CD4-positive, alpha-beta T cell (primary cell): ENCODE measurements at regions not wholly inside any gene's neighbourhood (a gene's known extent, or its start where the extent isn't known, plus 50 kb on each side); places are given as distances from the start of the nearest gene placed in this dataset.

Experiments
- ATAC-seq: fragments of 200-7000 bp; cut with Tn5 transposase; one replicate; pipeline ENCODE4 v1.10.0; 2022; ENCODE audit warnings: mild to moderate bottlenecking; ENCODE audit not compliant: poor library complexity
- CTCF ChIA-PET: fragments of 350-600 bp; sonication (Branson Sonifier 250); formaldehyde crosslinking; loops from one replicate; lab custom pipeline; 2021; ENCODE audit warnings: antibody characterized with exemption, inconsistent platforms; lab: Charles Lee
- POLR2A ChIA-PET: fragments of 350-600 bp; sonication (Branson Sonifier 250); formaldehyde crosslinking; loops from one replicate; lab custom pipeline; 2021; ENCODE audit warnings: antibody characterized with exemption, inconsistent platforms; lab: Charles Lee
- DNase-seq, 14 experiments: peaks; one replicate each; pipeline ENCODE4 v3.0.0-alpha.2; 2013 to 2020; ENCODE audit warnings: mixed read lengths in 2 of 14
- H3K27ac ChIP-seq, 2 donors: one replicate each; pipeline versions ENCODE4 v1.5.1 to v1.7.0; 2013; ENCODE audit warnings: low read length in 2 of 2, low read depth in 1 of 2, mild to moderate bottlenecking in 1 of 2
- H3K27me3 ChIP-seq, 2 experiments: 1 replicate in 1 of 2; 2 replicates in 1 of 2; pipeline versions ENCODE4 v1.6.1 to v1.7.0; 2013; ENCODE audit warnings: low read length in 2 of 2, control low read depth in 1 of 2, mild to moderate bottlenecking in 1 of 2, moderate library complexity in 1 of 2; ENCODE audit not compliant: insufficient read depth in 2 of 2, control insufficient read depth in 1 of 2
- H3K36me3 ChIP-seq: one replicate; pipeline ENCODE4 v1.6.1; 2013; ENCODE audit warnings: low read length, control low read depth; ENCODE audit not compliant: insufficient read depth
- H3K4me1 ChIP-seq: one replicate; pipeline ENCODE4 v1.6.1; 2013; ENCODE audit warnings: low read length, control low read depth; ENCODE audit not compliant: insufficient read depth
- H3K4me3 ChIP-seq: one replicate; pipeline ENCODE4 v1.5.1; 2013; ENCODE audit warnings: mild to moderate bottlenecking, low read length, moderate library complexity
- H3K9me3 ChIP-seq, 2 experiments: 1 replicate in 1 of 2; 2 replicates in 1 of 2; pipeline versions ENCODE4 v1.6.1 to v1.7.0; 2013; ENCODE audit warnings: low read length in 2 of 2, mild to moderate bottlenecking in 2 of 2, control low read depth in 1 of 2, moderate library complexity in 1 of 2; ENCODE audit not compliant: control insufficient read depth in 1 of 2, insufficient read depth in 1 of 2
- H3K27ac Mint-ChIP-seq: one replicate; pipeline ENCODE4 v1.8.0; 2020; ENCODE audit warnings: mixed read lengths
- H3K27me3 Mint-ChIP-seq: one replicate; pipeline ENCODE4 v1.8.0; 2021; ENCODE audit warnings: mixed read lengths
- H3K36me3 Mint-ChIP-seq: one replicate; pipeline ENCODE4 v1.8.0; 2021; ENCODE audit warnings: low read depth, mixed read lengths
- H3K4me1 Mint-ChIP-seq: one replicate; pipeline ENCODE4 v1.8.0; 2021; ENCODE audit warnings: low read depth, mixed read lengths
- H3K4me3 Mint-ChIP-seq: one replicate; pipeline ENCODE4 v1.8.0; 2020; ENCODE audit warnings: mild to moderate bottlenecking, mixed read lengths
- H3K9me3 Mint-ChIP-seq: one replicate; pipeline ENCODE4 v1.8.0; 2020; ENCODE audit warnings: mixed read lengths
- CTCF ChIP-seq: fragments of 200-600 bp; IDR thresholded peaks from one replicate; pipeline ENCODE4 v1.8.0; 2022; ENCODE audit warnings: antibody characterized with exemption, mild to moderate bottlenecking
- intact Hi-C, 2 experiments: fragments of 100-400 bp; cut with DNase I in 1 of 2; cut with micrococcal nuclease in 1 of 2; formaldehyde crosslinking; loops; one replicate each; pipeline versions ENCODE4 v1.15.1 to v1.9.0; 2023 to 2025; cut with DNase I, micrococcal nuclease

- Histone ChIP-seq H3K27ac (no peak overlapping the region), H3K9me3 (peaks cover 0 to 4% of the 10 kb centered on the region in 2 experiments), H3K4me1 (no peaks in the 10 kb centered on the region), H3K27me3 (no peaks in the 10 kb centered on the region), H3K36me3 (no peaks in the 10 kb centered on the region), H3K4me3 (no peak overlapping the region)
- Mint-ChIP-seq H3K4me1 (no peaks in the 10 kb centered on the region), H3K4me3 (no peak overlapping the region), H3K27ac (no peak overlapping the region), H3K9me3 (peaks cover 5% of the 10 kb centered on the region), H3K27me3 (no peaks in the 10 kb centered on the region), H3K36me3 (no peaks in the 10 kb centered on the region)
- CTCF ChIA-PET, result no interaction called here
- POLR2A ChIA-PET, result no interaction called here
- DNase-seq, result no peak
- no peak for TF ChIP-seq CTCF
- intact Hi-C loops, result no loop called here
- ATAC-seq, result no peak
These were observed 901.5 kb upstream of the CHORDC1 start for GRCh38 chr11:91124363-91124762.

- H3K27ac ChIP-seq, result no peak overlapping the region
- no peak for DNase-seq
- H3K4me1 ChIP-seq, result no peaks in the 10 kb centered on the region
- intact Hi-C loops, result no loop called here
- H3K27me3 ChIP-seq, result no peaks in the 10 kb centered on the region
- no peaks in the 10 kb centered on the region for H3K36me3 Mint-ChIP-seq
- no peak overlapping the region for H3K27ac Mint-ChIP-seq
- no peaks in the 10 kb centered on the region for H3K4me1 Mint-ChIP-seq
- ATAC-seq, result no peak
- H3K9me3 Mint-ChIP-seq, result peaks cover 6% of the 10 kb centered on the region
- H3K4me3 ChIP-seq, result no peak overlapping the region
- POLR2A ChIA-PET, result no interaction called here
- H3K27me3 Mint-ChIP-seq, result no peaks in the 10 kb centered on the region
- no peaks in the 10 kb centered on the region for H3K9me3 ChIP-seq
- CTCF ChIA-PET, result no interaction called here
- H3K36me3 ChIP-seq, result no peaks in the 10 kb centered on the region
- H3K4me3 Mint-ChIP-seq, result no peak overlapping the region
- TF ChIP-seq CTCF, result no peak
These were observed 892.3 kb upstream of the CHORDC1 start for GRCh38 chr11:91115116-91115515.

- ChIA-PET POLR2A (no interaction called here), CTCF (no interaction called here)
- H3K4me1 Mint-ChIP-seq, result no peaks in the 10 kb centered on the region
- no peak overlapping the region for H3K27ac ChIP-seq
- DNase-seq, result no peak
- H3K4me3 ChIP-seq, result no peak overlapping the region
- no peak overlapping the region for H3K4me3 Mint-ChIP-seq
- H3K27ac Mint-ChIP-seq, result no peak overlapping the region
- no peaks in the 10 kb centered on the region for H3K4me1 ChIP-seq
- H3K36me3 Mint-ChIP-seq, result no peaks in the 10 kb centered on the region
- H3K27me3 Mint-ChIP-seq, result no peaks in the 10 kb centered on the region
- peaks cover 4% of the 10 kb centered on the region for H3K9me3 Mint-ChIP-seq
- TF ChIP-seq CTCF, result no peak
- intact Hi-C loops, result no loop called here
- H3K9me3 ChIP-seq, result no peaks in the 10 kb centered on the region
- no peaks in the 10 kb centered on the region for H3K36me3 ChIP-seq
- ATAC-seq, result no peak
- H3K27me3 ChIP-seq, result no peaks in the 10 kb centered on the region
These were observed 881.4 kb upstream of the CHORDC1 start for GRCh38 chr11:91104237-91104636.
